ENCODE measurements at regions not wholly inside any gene's neighbourhood (a gene's known extent, or its start where the extent isn't known, plus 50 kb on each side); places are given as distances from the start of the nearest gene placed in this dataset.

GRCh38 chr6:95328231-95328630, 249.1 kb upstream of the MANEA start:
- DNase-seq (ENCODE audit: low read depth in 4 of 4, low spot score in 3 of 4) = no peak

- DNase-seq (ENCODE audit: low read depth in 4 of 4, low spot score in 3 of 4) = no peak
Observed at GRCh38 chr6:95352064-95352795, 225.1 kb upstream of the MANEA start.

- DNase-seq (ENCODE audit: low read depth in 4 of 4, low spot score in 3 of 4) = no peak
Observed at GRCh38 chr6:95354551-95354950, 222.8 kb upstream of the MANEA start.

GRCh38 chr6:95357380-95358020, 219.8 kb upstream of the MANEA start:
- no peak for DNase-seq (ENCODE audit: low read depth in 4 of 4, low spot score in 3 of 4)

- DNase-seq (ENCODE audit: low read depth in 4 of 4, low spot score in 3 of 4) = no peak
Observed at GRCh38 chr6:95364016-95364604, 213.2 kb upstream of the MANEA start.

- no peak for DNase-seq (ENCODE audit: low read depth in 4 of 4, low spot score in 3 of 4)
Observed at GRCh38 chr6:95365454-95365853, 211.9 kb upstream of the MANEA start.

- no peak for DNase-seq (ENCODE audit: low read depth in 4 of 4, low spot score in 3 of 4)
Observed at GRCh38 chr6:95366414-95366813, 210.9 kb upstream of the MANEA start.

- no peak for DNase-seq (ENCODE audit: low read depth in 4 of 4, low spot score in 3 of 4)
Observed at GRCh38 chr6:95383878-95384277, 193.5 kb upstream of the MANEA start.

GRCh38 chr6:95384988-95385387, 192.3 kb upstream of the MANEA start:
- no peak for DNase-seq (ENCODE audit: low read depth in 4 of 4, low spot score in 3 of 4)

- DNase-seq (ENCODE audit: low read depth in 4 of 4, low spot score in 3 of 4) = no peak
Observed at GRCh38 chr6:95387845-95388244, 189.5 kb upstream of the MANEA start.

GRCh38 chr6:95404777-95405176, 172.6 kb upstream of the MANEA start:
- DNase-seq (ENCODE audit: low read depth in 4 of 4, low spot score in 3 of 4) = no peak

- DNase-seq (ENCODE audit: low read depth in 4 of 4, low spot score in 3 of 4) = no peak
Observed at GRCh38 chr6:95408111-95408510, 169.2 kb upstream of the MANEA start.

GRCh38 chr6:95410168-95410567, 167.2 kb upstream of the MANEA start:
- no peak for DNase-seq (ENCODE audit: low read depth in 4 of 4, low spot score in 3 of 4)

GRCh38 chr6:95413789-95414188, 163.5 kb upstream of the MANEA start:
- DNase-seq (ENCODE audit: low read depth in 4 of 4, low spot score in 3 of 4) = no peak

GRCh38 chr6:95417856-95418255, 159.5 kb upstream of the MANEA start:
- no peak for DNase-seq (ENCODE audit: low read depth in 4 of 4, low spot score in 3 of 4)

GRCh38 chr6:95420792-95421191, 156.5 kb upstream of the MANEA start:
- DNase-seq (ENCODE audit: low read depth in 4 of 4, low spot score in 3 of 4) = no peak

GRCh38 chr6:95423331-95423730, 154.0 kb upstream of the MANEA start:
- DNase-seq (ENCODE audit: low read depth in 4 of 4, low spot score in 3 of 4) = peak in 1 of 4 donors; percentile 5

- peak; percentile 6 to 15 (median 8) for DNase-seq (ENCODE audit: low read depth in 4 of 4, low spot score in 3 of 4)
Observed at GRCh38 chr6:95431637-95432228, 145.6 kb upstream of the MANEA start.

GRCh38 chr6:95439741-95440140, 137.6 kb upstream of the MANEA start:
- DNase-seq (ENCODE audit: low read depth in 4 of 4, low spot score in 3 of 4) = no peak

GRCh38 chr6:95448208-95448607, 129.1 kb upstream of the MANEA start:
- DNase-seq (ENCODE audit: low read depth in 4 of 4, low spot score in 3 of 4) = no peak

- no peak for DNase-seq (ENCODE audit: low read depth in 4 of 4, low spot score in 3 of 4)
Observed at GRCh38 chr6:95469511-95469910, 107.8 kb upstream of the MANEA start.

- no peak for DNase-seq (ENCODE audit: low read depth in 4 of 4, low spot score in 3 of 4)
Observed at GRCh38 chr6:95478941-95479340, 98.4 kb upstream of the MANEA start.
